CD4-positive, alpha-beta T cell treated with Interleukin-4 for 4 hours (primary cell): ENCODE measurements at regions not wholly inside any gene's neighbourhood (a gene's known extent, or its start where the extent isn't known, plus 50 kb on each side); places are given as distances from the start of the nearest gene placed in this dataset.

Experiments
- DNase-seq: peaks from one replicate; pipeline ENCODE4 v3.0.0-alpha.2; 2020

DNA sequence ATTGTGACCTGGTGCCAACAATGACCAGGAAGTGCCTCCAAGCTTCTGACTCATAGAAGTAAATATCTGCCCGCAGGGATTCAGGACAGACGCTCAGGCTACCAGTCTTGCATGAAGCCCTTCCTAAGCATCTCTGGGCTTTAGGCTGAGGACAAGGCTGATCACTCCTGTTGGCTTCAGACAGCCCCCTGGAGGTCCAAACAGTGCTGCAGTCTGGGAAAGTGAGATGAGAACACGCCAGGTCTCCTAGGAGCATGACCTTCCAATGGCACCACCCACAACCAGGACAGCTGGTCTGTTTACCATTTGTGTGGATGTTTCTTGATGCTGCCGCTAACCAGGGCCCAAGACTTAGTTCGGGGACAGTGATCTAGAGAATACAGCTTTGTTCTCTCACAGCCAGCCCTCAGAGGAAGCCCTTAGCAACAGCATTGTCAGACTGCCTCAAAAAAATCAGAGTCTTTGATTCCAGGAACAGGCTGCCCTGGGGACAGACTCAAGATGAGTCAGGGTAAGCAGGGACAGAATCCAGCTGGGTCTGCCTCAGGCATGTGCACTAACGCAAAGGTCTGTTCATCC is 111.2 kb downstream of the ZNF280B start:
- DNase-seq, result no peak

DNA sequence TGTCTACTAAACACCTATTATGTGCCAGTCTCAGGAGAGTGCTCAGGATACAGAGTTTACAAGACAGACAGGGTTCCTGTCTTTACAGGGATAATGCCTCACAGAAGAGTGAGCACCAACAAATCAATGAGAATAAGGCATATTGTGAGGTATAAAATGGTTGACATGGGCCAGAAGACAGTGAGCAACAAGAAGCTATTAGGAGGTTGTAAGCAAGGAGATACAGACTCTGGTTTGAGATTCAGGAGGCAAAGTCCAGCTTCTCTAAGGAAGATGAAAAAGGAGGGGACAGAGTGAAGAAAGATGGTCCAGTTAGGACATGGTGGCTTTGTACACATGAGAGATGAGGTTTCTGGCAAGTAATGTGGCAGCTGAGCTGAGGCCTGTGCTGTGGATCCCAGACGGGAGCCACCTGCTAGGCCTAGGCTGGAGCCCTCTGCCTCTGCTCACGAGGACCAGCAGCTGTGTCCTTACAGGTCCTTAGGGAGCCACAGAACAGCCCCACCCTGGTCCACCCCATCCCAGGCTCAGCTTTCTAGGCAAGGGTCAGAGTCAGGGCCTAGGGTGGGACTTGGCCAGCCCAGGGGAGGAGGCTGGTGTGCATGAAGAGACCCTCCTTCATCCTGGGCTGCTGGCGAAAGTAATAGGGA is 110.5 kb downstream of the ZNF280B start:
- no peak for DNase-seq

DNA sequence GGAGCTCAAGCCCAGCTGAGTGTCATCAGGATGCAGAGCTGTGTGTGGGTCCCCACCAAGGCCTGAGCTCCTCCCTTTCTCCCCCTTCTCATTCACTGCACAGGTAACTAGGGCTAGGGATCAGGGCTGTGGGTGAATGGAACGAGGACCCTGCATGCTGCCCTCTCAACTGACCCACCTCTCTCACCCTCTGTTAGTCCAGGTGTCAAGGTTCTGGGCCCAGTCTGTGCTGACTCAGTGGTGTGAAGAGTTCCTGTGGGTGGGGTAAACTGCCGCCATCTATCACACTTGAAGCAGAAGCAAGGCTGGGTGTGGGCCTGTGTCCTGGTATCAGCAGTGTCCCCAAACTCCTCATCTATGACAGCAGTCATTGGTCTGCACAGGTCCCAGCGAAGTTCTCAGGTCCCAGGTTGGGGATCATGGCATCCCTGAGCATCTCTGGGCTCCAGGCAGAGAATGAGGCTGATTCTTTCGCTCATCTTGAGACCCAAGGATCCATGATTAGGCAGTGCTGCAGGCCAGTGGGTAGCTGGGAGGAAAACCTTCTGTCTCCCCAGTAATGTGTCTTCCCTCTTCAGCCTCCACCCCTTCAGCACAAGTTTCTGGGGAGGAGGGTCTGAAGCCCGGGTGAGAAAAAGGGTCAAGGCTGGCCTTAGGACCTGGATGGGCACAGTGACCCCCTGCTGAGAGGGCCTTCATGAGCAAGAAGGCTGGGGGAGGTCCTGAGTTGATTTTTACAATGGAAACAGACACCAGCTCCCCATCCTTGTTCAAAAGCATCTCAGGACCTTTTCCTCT is 109.8 kb downstream of the ZNF280B start:
- no peak for DNase-seq

DNA sequence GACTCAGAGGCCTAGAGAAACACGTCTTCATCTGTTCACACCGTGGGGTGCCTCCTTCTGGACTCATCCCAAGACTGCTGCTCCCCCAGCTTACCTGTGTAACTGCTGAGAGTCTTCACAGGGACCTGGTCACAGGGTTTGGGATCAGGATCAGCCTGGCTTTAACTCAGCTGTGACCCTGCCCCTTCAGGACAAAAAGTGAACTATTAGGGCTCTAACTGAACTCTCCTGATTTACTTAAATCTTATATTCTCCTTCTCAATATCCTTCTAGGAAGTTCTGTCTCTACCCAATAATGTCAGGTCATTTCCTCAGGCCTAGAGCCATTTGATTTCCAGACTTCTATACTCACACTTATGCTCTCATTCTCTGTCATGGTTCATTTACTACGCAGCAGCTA is 108.4 kb downstream of the ZNF280B start:
- no peak for DNase-seq

- no peak for DNase-seq
Observed at GRCh38 chr22:22400964-22401363, 107.6 kb downstream of the ZNF280B start.

DNA sequence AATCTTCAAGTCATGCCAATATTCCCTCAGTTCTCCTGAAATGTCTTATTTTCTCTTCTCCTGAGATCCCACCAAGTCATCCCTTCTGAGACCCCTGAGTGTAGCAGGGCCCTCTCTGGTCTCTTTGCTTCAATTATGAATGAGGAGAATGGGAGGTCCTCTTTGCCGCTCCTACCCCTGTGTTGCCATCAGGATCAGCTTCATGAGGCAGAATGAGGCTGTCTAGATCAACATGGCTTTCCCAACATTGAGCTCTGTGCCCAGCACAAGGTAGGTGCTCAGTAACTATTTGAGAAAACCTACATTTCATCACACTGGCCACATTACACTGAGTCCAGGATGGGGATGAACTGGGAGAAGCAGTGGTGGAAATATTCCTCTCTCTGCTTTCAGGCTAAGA is 107.2 kb downstream of the ZNF280B start:
- no peak for DNase-seq

DNA sequence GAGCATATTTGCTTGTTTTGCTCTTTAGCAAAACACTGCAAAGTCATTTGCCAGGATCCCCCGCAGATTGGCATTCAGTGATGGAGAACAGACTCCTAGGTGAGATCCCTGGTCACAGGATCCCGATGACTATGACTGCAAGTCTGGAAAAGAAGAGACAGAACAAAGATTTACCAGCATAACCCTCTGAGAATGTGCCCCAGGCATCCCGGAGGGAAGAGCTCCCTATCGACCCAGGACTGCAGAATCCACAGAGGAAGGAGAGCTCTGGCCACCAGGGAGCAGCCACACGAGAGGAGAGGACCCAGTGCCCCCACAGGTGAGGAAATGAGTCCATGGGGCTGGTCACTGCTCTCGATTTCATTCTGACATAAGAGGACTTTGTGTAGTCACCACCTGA is 105.2 kb downstream of the ZNF280B start:
- DNase-seq, result no peak

- no peak for DNase-seq
Observed at GRCh38 chr22:22403771-22404170, 104.8 kb downstream of the ZNF280B start.

DNA sequence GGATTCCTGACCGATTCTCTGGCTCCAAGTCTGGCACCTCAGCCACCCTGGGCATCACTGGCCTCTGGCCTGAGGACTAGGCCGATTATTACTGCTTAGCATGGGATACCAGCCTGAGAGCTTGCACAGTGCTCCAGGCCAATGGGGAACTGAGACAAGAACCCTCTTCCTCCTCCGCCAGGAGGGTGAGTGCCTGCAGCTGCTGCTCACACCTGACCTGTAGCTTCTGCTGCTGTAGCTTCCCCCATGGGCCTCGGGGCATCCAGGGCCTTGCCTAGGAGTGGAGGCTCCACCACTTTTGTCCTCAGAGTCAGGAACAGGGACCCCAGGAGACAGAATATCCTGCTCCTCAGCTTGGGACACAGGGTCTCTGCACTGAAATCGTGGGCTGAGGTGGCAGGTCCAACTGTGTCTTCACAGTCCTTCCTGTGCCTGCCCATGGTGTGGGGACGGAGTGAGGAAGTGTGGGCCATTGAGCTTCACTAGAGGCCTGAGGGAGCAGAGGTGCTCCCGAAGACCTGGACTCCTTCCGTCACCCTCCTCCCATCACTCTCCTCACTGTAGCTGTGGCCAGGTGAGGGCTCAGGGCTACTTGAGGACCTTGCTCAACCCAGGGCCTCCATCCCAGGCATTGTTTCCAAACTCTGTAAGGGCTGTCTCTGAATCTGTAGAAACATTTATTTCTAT is 103.8 kb downstream of the ZNF280B start:
- no peak for DNase-seq

DNA sequence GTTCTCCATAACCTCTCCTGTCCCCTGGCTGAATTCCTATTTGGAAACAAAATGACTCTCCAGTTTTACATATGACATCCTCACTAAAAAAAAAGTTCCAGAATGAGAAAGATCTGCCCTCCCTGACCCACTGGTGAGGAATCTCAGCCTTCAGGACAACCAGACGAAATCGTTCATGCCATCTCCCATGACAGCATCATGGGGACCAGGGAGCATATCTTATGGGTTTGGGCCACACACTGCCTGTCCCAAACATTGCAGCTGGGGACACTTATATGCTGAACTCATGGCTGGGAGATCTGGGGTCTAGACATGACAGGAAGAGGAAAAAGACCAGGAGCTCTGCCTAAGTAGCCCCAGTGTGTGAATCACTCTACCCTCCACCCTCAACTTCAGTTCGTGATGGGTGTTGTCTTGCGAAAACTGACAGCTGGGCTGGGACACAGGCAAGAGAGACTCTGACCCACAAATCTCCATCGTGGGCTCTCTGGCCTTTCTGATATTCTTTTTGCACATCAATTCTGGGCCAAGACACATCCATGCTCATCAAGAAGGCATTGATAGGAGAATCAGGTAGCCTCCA is 102.0 kb downstream of the ZNF280B start:
- DNase-seq, result no peak

DNA sequence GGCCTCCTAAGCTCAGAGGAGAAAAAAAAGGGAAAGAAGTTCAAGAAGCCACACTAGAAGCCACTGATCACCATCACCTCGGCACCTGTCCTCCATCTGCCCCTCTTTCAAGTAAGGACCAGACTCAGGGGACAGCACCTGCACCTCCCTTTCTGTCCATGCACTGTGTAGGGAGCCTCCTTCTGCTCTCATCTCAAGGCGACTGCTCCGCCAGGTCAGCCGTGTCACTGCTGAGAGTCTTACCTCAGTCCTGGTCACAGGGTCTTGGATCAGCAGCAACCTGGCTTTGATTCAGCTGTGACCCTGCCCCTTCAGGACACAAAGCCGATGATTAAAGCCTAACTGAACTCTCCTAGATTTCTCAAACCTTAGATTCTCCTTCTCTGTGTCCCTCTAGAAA is 101.5 kb downstream of the ZNF280B start:
- no peak for DNase-seq

DNA sequence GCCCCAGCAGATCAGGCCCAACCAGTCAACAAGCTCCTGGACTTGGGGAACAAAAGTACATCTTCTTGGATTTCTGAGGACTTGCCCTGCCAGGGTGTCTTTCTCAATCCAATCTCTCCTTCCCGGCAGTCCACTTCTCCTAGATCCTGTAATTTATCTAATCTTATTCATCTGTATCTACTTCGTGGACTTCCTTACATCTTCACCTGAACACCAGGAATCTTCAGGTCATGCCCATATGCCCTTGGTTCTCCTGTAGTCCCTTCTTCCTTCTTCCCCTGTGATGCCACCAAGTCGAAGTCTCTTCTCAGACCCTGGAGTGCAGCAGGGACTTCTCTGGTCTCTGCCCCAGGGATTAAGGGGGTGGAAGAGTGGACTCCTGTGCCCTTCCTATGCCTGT is 100.3 kb downstream of the ZNF280B start:
- no peak for DNase-seq

GRCh38 chr22:22408731-22409696 is 99.5 kb downstream of the ZNF280B start:
- no peak for DNase-seq

- DNase-seq, result no peak
Observed at GRCh38 chr22:22410121-22410520, 98.4 kb downstream of the ZNF280B start.

DNA sequence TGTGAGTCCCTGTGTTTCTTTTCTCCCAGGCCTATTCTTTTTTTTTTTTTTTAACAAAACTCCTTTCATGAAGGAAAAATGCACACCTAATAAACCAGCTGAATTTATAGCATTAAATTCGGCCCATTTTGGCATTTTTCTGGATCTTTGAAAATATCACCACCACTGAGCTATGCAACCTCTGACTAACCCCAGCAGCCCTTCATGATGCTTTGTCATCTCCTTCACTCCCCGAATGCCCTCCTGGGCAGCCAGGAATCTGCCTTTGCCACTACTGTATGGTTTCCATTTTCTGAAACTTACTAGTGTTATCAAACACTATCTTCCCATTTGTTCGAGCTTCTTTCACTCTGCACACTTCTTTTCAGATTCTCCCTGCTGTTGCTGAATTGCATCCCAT is 97.9 kb downstream of the ZNF280B start:
- DNase-seq, result no peak

- no peak for DNase-seq
Observed at GRCh38 chr22:22414266-22414665, 94.3 kb downstream of the ZNF280B start.

- DNase-seq, result no peak
Observed at GRCh38 chr22:22417495-22418162, 90.9 kb downstream of the ZNF280B start.

GRCh38 chr22:22418163-22418549 is 90.4 kb downstream of the ZNF280B start:
- DNase-seq, result no peak

- DNase-seq, result no peak
Observed at GRCh38 chr22:22418957-22419356, 89.6 kb downstream of the ZNF280B start.

- no peak for DNase-seq
Observed at GRCh38 chr22:22420580-22420979, 88.0 kb downstream of the ZNF280B start.

- no peak for DNase-seq
Observed at GRCh38 chr22:22421392-22421791, 87.2 kb downstream of the ZNF280B start.
